ENCODE measurements at regions not wholly inside any gene's neighbourhood (a gene's known extent, or its start where the extent isn't known, plus 50 kb on each side); places are given as distances from the start of the nearest gene placed in this dataset.

- TF ChIP-seq CTCF (IDR thresholded peaks at IDR 0.05; ENCODE audit: low read depth, low read length, poor library complexity, severe bottlenecking) (no peak), EZH2phosphoT487 (IDR thresholded peaks at IDR 0.05; ENCODE audit: borderline replicate concordance, low read length) (no peak)
Observed at GRCh38 chr4:189376901-189377300, 563.8 kb upstream of the FRG1 start.

All from DOHH2 (cell line).